ENCODE measurements at regions not wholly inside any gene's neighbourhood (a gene's known extent, or its start where the extent isn't known, plus 50 kb on each side); places are given as distances from the start of the nearest gene placed in this dataset.

DNA sequence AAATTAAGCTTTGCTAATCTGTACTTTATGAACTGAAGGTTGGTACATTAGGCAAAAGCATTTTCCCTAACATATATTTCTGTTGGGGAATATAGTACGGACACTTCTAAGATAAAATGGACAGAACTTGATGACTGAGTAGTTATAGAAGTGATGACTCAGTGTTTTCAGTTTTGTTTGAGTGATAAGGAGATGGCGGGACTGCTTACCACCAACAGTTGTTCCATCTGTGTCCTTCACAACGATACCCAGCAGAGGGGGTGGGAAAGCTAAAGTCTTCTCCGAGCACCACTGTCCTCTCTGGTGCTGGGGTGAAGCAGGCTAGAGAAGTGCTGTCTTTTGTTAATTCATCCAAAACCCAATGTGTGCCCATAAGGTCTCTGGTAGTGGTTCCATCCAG is 195.8 kb downstream of the CD47 start:
- FAIRE-seq: no peak
- Histone ChIP-seq H3K27ac (ENCODE audit: control insufficient read depth, insufficient read depth, low read length) (no peak overlapping the region), H3K4me1 (ENCODE audit: control insufficient read depth, extremely low read depth, insufficient read depth, low read length) (no peaks in the 10 kb centered on the region), H2AFZ (ENCODE audit: control insufficient read depth, low read length) (no peak overlapping the region), H3K9ac (ENCODE audit: control insufficient read depth, extremely low read depth, insufficient read depth, low read length) (no peak overlapping the region), H3K79me2 (ENCODE audit: control insufficient read depth, insufficient read depth, low read length) (no peaks in the 10 kb centered on the region), H4K20me1 (ENCODE audit: control insufficient read depth, extremely low read depth, insufficient read depth, low read length) (no peaks in the 10 kb centered on the region), H3K9me3 (ENCODE audit: control insufficient read depth, low read depth, low read length) (no peaks in the 10 kb centered on the region), H3K9me1 (ENCODE audit: control insufficient read depth, extremely low read depth, insufficient read depth, low read length) (no peaks in the 10 kb centered on the region), H3K27me3 (ENCODE audit: control insufficient read depth, extremely low read depth, insufficient read depth, low read length) (peaks cover 6% of the 10 kb centered on the region), H3K36me3 (ENCODE audit: control insufficient read depth in 2 of 2, extremely low read depth in 1 of 2, insufficient read depth in 2 of 2, low read length in 2 of 2) (no peaks in the 10 kb centered on the region), H3K4me2 (ENCODE audit: control insufficient read depth, extremely low read depth, insufficient read depth, low read depth, low read length) (no peak overlapping the region), H3K4me3 (ENCODE audit: control insufficient read depth in 2 of 3, extremely low read depth in 1 of 3, insufficient read depth in 2 of 3, low read depth in 1 of 3, low read length in 3 of 3) (no peak overlapping the region)
- no peak for TF ChIP-seq EZH2 (IDR thresholded peaks at IDR 0.05; ENCODE audit: low read length)
- TF ChIP-seq, protein P1, sequence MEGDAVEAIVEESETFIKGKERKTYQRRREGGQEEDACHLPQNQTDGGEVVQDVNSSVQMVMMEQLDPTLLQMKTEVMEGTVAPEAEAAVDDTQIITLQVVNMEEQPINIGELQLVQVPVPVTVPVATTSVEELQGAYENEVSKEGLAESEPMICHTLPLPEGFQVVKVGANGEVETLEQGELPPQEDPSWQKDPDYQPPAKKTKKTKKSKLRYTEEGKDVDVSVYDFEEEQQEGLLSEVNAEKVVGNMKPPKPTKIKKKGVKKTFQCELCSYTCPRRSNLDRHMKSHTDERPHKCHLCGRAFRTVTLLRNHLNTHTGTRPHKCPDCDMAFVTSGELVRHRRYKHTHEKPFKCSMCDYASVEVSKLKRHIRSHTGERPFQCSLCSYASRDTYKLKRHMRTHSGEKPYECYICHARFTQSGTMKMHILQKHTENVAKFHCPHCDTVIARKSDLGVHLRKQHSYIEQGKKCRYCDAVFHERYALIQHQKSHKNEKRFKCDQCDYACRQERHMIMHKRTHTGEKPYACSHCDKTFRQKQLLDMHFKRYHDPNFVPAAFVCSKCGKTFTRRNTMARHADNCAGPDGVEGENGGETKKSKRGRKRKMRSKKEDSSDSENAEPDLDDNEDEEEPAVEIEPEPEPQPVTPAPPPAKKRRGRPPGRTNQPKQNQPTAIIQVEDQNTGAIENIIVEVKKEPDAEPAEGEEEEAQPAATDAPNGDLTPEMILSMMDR (optimal IDR thresholded peaks at IDR 0.05 in 1 of 3, IDR thresholded peaks at IDR 0.05 in 1 of 3, conservative IDR thresholded peaks at IDR 0.05 in 1 of 3; ENCODE audit: extremely low read depth in 1 of 3, insufficient read depth in 2 of 3, low read length in 3 of 3): no peak
- no peak for DNase-seq (ENCODE audit: low read depth, low spot score)
- dilution Hi-C loops (cut with MboI; ENCODE audit: extremely low pct_ligation_motif_present, low sequenced_read_pairs): no loop called here

DNA sequence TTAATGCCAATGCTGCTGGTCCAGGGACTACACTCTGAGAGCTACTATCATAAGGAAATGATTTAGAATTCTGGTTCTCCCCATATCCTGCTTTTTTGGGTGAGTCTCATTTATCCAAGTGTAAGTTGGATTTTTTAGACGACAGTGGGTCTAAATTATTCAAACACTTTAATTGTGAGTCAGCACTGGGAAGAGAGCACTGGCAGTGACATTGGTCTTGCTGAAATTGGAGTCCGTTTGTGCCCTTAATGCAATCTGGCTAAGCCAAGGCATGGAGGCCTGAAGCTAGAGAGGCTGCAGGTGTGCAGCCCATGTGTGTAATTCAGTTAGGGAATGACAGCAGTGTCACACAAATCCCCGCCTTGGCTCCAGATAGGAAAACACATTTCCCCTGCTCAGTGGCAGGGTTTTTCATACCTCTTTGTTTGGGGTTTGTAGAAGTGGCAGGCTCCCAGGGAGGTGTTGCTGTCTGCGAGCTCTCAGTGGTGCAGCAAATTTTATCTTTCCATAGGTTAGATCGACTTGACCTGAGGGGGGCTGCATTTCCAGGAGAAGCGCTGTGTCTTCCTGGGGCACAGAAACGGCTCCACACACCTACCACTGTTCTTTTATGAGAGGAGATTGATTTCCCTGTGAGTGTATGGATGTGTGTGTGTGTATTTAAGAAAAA is 197.7 kb downstream of the CD47 start:
- H3K27ac ChIP-seq (ENCODE audit: control insufficient read depth, insufficient read depth, low read length): no peak overlapping the region
- no peaks in the 10 kb centered on the region for H3K36me3 ChIP-seq (ENCODE audit: control insufficient read depth in 2 of 2, extremely low read depth in 1 of 2, insufficient read depth in 2 of 2, low read length in 2 of 2)
- DNase-seq (ENCODE audit: low read depth, low spot score) (no peak), FAIRE-seq (no peak)
- H3K27me3 ChIP-seq (ENCODE audit: control insufficient read depth, extremely low read depth, insufficient read depth, low read length): peaks cover 4% of the 10 kb centered on the region
- H3K79me2 ChIP-seq (ENCODE audit: control insufficient read depth, insufficient read depth, low read length): no peaks in the 10 kb centered on the region
- no peaks in the 10 kb centered on the region for H3K9me1 ChIP-seq (ENCODE audit: control insufficient read depth, extremely low read depth, insufficient read depth, low read length)
- TF ChIP-seq EZH2 (IDR thresholded peaks at IDR 0.05; ENCODE audit: low read length): no peak
- TF ChIP-seq, protein P1 (optimal IDR thresholded peaks at IDR 0.05 in 1 of 3, IDR thresholded peaks at IDR 0.05 in 1 of 3, conservative IDR thresholded peaks at IDR 0.05 in 1 of 3; ENCODE audit: extremely low read depth in 1 of 3, insufficient read depth in 2 of 3, low read length in 3 of 3): no peak
- no peak overlapping the region for H3K4me3 ChIP-seq (ENCODE audit: control insufficient read depth in 2 of 3, extremely low read depth in 1 of 3, insufficient read depth in 2 of 3, low read depth in 1 of 3, low read length in 3 of 3)
- dilution Hi-C loops (cut with MboI; ENCODE audit: extremely low pct_ligation_motif_present, low sequenced_read_pairs): no loop called here
- no peak overlapping the region for H2AFZ ChIP-seq (ENCODE audit: control insufficient read depth, low read length)
- H3K9ac ChIP-seq (ENCODE audit: control insufficient read depth, extremely low read depth, insufficient read depth, low read length): no peak overlapping the region
- no peaks in the 10 kb centered on the region for H4K20me1 ChIP-seq (ENCODE audit: control insufficient read depth, extremely low read depth, insufficient read depth, low read length)
- H3K9me3 ChIP-seq (ENCODE audit: control insufficient read depth, low read depth, low read length): peaks cover 2% of the 10 kb centered on the region
- no peaks in the 10 kb centered on the region for H3K4me1 ChIP-seq (ENCODE audit: control insufficient read depth, extremely low read depth, insufficient read depth, low read length)
- no peak overlapping the region for H3K4me2 ChIP-seq (ENCODE audit: control insufficient read depth, extremely low read depth, insufficient read depth, low read depth, low read length)

All from keratinocyte (primary cell).